IPS-18c (cell line): ENCODE measurements at regions not wholly inside any gene's neighbourhood (a gene's known extent, or its start where the extent isn't known, plus 50 kb on each side); places are given as distances from the start of the nearest gene placed in this dataset.
"Not testable (repeated sequence)": the region's sequence is repeated elsewhere in the genome, so short reads cannot be mapped to it uniquely, and the experiment has no call there.

Source experiments
- H3K4me3 ChIP-seq: 2 replicates; pipeline ENCODE4 v1.7.0; 2013; ENCODE audit warnings: low read depth, mild to moderate bottlenecking, low read length, moderate library complexity; ENCODE audit not compliant: insufficient read depth
- H3K9me3 ChIP-seq: one replicate; pipeline ENCODE4 v1.6.1; 2013; ENCODE audit warnings: mild to moderate bottlenecking, low read length, moderate library complexity; ENCODE audit not compliant: control insufficient read depth, insufficient read depth

DNA sequence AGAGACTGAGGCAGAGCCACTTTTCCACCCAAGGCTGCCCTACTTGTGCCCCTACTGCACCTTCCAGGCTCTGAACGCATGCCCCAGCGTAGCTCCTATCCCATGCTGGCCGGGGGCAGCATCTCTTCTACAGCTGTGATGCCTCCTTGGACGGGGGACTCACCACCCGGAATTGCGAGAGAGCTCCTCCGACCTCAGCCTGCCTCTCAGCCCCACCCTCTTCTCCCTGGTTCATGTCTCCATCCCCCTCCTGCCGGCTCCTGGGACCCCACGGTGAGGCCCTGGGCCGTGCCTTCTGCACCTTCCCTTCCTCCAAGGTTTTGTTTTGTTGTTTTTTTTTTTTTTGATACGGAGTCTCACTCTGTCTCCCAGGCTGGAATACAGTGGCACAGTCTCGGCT, 112.4 kb downstream of the MICALL2 start:
- H3K4me3 ChIP-seq: no peak overlapping the region

DNA sequence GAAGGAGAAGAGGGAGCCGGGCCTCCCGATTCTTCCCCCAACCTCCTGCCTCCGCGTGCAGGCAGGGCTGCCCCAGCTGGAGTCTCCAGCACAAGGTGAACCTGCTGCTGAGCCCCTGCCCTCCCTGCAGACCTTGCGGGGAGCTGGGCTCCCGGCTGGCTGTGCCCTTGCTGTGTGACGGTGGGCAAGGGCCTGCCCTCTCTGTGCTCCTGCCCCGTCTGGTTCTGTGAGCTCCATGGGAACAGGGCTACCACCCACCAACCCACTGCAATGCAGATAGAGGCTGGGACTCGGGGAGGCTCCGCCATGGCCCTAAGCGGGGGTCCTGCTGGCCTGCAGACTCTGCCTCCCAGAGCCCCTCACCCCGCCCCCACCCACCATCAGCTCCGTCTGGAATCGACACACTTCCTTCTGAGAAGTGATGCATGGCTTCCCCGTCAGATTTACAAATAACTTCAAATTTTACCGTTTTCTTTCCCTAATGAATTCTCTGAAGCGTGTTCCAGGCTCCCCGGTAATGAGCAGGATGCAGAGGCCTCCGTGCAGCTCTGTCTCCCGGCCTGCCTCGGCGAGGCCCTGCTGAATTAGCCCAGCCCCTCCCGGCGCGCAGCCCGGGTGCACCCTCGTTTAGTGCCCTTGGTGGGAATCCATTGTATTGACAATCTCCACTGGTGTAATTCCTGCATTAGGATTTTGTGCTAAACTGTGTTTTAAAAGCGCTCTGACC, 111.0 kb downstream of the MICALL2 start:
- peaks cover 2% of the 10 kb centered on the region for H3K9me3 ChIP-seq
- H3K4me3 ChIP-seq: no peak overlapping the region

More for the DNA sequence above, 112.4 kb downstream of the MICALL2 start:
- peaks cover 2% of the 10 kb centered on the region for H3K9me3 ChIP-seq

DNA sequence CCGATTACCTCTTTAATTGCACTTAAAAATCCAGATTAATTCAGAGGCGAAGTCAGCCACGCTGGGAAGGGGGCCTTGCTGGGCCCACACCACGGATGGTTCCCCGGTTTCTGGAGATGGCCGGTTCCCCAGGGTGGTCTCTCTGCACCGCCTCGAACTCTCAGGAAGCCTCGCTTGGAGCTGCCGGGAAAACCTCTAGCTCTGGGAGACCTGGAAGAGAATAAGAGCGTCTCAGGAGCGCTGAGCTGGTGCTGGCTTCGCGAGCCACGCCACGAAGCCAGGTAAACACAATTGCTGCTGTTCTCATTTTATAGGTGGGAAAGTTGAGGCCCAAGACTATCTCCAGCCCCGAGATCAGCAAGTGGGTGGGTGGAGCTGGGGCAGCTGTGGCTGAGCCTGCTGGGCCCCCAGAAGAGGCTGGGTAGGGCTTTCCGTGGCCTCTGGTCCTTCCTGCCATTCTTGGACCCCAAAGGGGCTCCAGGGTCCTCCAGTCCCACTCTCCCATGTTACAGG, 110.4 kb downstream of the MICALL2 start:
- H3K4me3 ChIP-seq: no peak overlapping the region
- peaks cover 2% of the 10 kb centered on the region for H3K9me3 ChIP-seq

DNA sequence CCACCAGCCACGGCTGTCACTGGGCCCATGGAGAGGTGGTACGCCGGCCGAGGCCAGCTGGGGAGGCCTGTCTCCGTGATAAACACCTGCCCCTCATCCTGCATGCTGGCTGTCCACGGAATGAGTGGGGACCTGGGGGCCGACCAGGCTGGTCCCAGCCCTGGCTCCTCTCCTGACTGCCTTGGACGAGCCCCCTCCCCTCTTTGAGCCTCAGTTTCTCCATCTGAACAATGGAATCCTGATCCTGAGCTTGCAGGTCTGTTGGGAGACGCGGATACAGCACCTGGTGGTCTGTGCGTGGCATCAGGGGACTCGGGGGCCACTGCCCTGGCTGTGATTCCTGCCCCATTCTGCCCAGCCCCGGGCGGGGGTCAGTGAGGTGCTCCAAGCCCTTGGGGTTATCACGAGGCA, 109.9 kb downstream of the MICALL2 start:
- no peak overlapping the region for H3K4me3 ChIP-seq
- H3K9me3 ChIP-seq: peaks cover 2% of the 10 kb centered on the region

DNA sequence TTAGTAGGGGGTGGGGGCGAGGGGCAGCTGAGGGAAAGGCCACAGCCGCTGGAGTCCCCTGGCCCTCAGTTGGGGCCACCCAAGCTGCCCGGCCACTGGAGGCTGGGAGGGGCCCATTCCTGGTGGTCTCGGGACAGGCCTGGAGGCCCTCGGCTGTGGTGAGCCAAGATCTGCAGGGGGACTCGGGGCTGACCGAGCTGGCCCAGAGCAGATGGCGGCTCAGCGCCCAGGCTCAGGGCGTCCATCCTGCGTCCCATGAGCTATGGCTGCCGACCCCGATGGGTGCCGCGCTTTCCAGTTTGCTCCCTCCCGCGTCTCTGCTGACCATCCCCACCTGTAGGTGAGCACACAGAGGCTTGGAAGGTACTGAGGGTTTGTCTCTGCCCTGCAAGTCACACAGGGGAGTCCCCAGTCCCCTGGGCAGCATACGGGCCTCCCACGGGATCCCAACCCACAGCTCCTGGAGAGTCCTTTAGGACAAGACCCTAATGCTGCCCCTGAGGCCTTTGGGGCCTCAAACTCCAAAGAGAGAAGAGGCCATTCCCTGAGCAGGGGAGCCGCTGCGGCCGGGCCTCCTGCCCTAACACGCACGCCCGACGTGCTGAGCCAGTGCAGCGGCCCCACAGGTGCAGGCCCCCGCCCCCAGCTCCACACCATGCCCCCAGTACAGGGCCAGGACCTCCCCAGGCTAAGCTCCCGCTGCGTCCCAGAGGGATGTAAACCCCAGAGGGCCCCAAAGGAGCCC, 107.2 kb downstream of the MICALL2 start:
- Histone ChIP-seq H3K4me3 (no peak overlapping the region), H3K9me3 (peaks cover 3% of the 10 kb centered on the region)

DNA sequence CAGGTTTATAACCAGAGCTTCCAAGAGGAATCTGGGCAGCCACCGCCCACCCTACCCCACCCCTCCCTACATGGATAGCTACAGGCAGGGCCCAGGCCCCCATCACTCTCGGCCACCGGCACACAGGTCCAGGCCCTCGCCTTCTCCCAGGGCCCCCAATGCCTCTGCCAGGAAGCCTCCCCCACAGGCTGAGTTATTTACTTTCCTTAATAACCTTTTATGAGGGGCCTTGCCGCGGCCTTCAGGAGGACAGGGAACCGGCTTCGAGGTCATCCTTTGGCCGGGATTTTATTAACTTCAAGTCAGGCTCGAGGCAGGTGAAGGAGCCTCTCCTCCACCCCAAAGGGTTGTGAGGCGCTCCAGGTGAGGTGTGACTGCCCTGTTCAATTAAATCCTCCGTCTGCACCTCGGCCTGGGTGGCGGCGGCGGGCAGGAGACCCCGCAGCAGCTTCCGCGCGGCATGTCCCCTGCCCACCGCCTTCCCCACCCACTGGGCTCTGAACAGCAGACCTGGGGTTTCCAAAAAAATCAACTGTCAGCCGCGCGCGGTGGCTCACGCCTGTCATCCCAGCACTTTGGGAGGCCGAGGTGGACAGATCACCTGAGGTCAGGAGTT, 106.5 kb downstream of the MICALL2 start:
- Histone ChIP-seq H3K9me3 (peaks cover 3% of the 10 kb centered on the region), H3K4me3 (no peak overlapping the region)

DNA sequence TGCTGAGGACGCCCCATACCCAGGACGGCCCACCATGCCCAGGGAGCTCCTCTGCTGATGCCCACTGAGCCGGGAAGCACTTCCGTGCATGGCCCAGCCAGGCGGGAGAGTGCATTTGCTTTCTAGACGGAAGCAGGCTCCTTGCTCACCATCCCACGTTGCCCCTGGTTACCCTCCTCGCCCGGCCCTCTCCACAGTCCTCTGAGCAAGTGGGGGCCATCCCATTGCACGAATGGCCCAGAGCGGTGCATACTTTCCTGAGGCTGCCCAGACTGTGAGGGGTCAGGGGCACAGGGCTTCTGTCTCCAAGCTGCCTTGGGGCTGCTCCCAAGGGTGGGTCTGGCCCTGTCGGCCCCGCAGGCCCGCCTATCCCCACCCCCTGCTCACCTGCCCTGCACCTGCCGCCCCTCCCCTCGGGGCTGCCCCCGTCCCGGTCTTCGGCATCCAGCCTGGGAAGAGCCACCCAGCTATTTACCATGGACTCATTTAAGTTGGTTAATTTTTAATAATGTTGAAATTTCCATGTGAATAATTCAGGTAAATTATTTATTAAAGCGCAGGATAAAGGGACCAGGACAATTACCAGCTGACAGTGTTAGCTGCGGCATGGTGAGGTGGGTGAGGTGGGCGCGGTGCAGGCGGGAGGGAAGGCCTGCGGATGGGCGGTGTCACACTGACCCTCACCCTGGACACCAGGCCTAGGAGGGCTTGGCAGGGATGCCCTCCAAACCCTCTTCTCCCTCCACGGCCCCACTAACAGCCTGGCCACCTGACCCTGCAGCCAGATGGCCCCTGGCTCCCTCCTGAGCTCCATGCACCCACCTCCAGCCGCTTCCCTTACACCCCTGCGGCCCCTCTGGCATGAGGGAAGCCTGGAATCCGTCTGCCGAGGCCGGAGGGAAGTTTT, 104.4 kb downstream of the MICALL2 start:
- peaks cover 3% of the 10 kb centered on the region for H3K9me3 ChIP-seq
- no peak overlapping the region for H3K4me3 ChIP-seq

DNA sequence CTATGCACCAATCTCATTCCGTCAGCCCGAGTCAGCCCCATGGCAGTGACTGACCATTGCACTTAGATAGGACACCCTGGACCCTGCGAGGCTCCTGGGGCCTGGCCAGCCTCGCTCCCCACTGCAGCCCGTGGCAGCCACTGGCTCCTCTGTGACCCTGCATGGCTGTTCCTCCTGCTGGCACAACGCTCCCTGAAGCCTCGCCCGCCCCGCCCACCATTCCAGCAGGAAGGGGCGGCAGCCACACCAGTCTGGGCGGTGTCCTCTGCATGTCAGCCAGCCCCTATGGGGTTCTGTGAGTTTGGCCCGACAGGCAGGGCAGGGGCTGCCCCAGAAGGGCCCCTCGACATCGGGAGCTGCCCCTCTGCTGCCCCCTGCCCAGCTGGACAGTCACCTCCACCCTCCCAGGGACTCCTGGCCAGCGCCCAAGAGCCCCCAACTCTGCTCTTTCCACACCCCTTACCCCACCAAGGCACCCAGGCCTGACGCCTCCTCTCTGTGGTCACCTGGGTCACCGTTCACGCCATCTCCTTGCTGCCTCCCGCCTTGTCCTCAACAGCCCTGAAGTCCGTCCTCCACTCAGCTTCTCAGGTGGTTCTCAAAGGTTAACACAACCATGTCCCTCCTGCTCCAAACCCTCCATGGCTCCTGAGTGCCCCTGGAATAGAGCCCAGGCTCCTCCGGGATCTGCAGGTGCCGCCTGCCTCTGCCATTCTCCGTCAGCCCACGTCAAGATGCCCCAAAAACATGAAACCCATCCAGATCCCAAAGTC, 103.5 kb downstream of the MICALL2 start:
- no peak overlapping the region for H3K4me3 ChIP-seq
- H3K9me3 ChIP-seq: peaks cover 3% of the 10 kb centered on the region

DNA sequence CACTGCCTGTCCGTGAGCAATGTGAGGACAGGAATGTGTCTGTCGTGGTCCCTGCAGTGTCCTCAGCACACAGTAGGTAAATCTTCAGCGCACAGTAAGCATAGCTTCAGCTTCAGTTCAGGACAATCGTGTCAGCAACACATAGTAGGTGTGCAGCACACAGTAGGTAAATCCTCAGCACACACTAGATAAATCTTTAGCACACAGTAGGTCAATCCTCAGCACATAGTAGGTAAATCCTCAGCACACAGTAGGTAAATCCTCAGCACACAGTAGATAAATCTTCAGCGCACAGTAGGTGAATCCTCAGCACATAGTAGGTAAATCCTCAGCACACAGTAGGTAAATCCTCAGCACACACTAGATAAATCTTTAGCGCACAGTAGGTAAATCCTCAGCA, 102.4 kb downstream of the MICALL2 start:
- H3K4me3 ChIP-seq, H3K9me3 ChIP-seq: not testable (repeated sequence)

DNA sequence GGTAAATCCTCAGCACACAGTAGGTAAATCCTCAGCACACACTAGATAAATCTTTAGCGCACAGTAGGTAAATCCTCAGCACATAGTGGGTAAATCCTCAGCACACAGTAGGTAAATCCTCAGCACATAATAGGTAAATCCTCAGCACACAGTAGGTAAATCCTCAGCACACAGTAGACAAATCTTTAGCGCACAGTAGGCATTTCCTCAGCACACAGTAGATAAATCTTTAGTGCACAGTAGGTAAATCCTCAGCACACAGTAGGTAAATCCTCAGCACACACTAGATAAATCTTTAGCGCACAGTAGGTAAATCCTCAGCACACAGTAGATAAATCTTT, 102.0 kb downstream of the MICALL2 start:
- not testable (repeated sequence) for H3K4me3 ChIP-seq, H3K9me3 ChIP-seq

DNA sequence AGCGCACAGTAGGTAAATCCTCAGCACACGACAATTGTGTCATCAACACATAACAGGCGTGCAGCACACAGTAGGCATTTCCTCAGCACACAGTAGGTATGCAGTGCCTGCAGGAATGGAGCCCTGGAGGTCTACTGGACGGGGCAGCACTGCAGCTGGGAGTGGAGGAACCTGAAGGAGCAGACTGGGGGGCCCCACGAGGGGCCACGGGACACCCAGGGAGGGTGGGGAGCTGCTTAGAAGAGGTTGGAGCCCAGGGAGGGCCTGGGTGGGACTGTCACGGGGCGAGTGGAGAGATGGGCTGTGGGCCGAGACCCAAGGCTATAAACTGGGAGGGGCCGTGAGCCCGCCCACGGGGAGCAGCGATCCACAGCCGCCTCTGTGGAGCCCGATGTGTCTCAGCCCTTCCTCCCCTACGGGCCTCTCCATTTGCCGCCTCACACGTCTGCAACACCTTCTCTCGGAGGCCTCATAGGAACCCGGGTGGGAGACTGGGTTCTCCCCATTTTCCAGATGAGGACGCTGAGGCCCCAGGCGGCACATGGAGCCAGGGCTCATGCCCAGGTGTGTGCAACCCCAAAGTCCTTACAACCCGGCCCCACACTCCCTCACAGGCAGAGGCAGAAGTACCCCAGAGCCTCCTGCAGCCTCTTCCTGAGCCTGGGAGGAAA, 101.5 kb downstream of the MICALL2 start:
- Histone ChIP-seq H3K9me3 (peaks cover 3% of the 10 kb centered on the region), H3K4me3 (no peak overlapping the region)

DNA sequence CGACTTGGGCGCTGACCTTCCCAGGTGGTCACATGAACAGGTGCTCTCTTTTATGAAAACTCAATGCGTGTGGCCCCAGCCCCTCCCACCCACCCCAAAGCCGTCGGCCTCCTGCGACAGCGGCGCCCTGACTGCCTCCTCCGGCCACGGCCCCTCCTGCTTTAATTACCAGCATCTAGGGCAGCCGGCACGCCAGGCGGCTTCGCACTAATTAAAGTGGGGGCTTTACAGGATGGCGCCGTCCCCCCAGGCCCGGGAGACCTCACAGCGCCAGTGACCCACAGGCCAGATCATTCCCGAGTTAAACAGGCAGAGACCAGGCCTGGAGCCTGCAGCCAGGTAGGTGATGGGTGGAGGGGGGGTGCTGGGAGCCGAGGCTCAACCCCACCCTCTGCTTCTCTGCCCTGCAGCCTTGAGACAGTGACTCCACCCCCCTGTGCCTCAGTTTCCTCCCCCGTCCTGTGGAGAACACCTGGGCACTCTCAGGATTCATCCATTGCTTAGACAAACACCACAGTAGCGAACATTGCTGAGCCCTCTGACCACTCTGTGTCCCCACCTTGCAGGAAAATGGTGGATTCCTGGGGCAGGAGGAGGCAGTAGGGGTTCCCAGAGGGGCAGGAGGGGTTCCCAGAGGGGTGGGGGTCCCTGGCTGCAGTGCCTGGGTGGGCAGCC, 100.8 kb downstream of the MICALL2 start:
- H3K9me3 ChIP-seq: peaks cover 3% of the 10 kb centered on the region
- no peak overlapping the region for H3K4me3 ChIP-seq

DNA sequence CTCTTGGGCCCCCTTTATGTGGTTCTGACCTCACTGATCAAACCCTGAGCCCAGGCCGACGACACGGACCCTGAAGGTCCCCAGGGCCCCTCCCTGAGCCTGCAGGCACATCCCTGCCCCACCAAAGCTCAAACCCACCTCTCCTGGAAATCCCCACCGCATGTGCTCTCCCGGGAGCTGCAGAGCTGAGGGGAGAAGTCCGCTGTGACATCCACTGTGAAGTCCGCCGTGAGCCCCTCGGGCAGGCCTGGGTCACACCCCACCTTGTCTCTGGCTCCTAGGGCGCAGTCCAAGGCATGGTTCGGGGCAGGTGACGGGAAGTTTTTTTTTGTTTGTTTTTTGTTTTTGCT, 100.2 kb downstream of the MICALL2 start:
- H3K9me3 ChIP-seq: peaks cover 3% of the 10 kb centered on the region
- no peak overlapping the region for H3K4me3 ChIP-seq

DNA sequence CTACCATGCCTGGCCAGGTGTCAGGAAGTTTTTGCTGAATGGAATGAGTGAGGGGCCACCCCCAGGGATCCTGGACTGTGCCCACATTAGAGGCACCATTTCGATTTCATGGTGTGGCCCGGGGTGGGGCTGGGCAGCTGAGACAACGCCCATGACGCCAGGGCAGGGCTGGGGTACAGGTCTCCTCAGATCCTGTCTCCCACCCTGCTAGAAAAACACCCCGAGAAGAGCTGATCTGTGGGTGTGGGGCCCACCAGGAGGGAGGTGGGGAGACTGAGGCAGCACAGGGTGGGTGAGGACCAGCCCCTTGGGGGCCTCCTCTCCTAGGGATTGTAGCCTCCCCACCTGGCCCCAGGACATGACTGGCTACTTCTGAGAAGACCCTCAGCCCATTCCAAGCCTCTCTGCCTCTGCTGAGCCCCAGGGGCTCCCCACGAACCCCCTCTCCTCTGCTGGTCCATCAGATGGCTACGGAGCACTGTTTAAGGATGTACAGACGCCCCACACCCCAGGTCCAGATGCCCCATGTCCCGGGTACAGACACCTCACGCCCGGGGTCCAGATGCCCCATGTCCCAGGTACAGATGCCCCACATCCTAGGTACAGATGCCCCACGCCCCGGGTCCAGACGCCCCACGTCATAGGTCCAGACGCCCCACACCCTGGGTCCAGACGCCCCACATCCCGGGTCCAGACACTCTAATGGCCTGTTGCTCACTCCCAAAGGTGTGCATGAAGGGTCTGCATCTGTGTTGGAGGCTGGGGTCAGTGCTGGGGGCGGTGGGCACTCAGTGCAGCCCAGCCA, 99.4 kb downstream of the MICALL2 start:
- Histone ChIP-seq H3K9me3 (peaks cover 3% of the 10 kb centered on the region), H3K4me3 (no peak overlapping the region)

DNA sequence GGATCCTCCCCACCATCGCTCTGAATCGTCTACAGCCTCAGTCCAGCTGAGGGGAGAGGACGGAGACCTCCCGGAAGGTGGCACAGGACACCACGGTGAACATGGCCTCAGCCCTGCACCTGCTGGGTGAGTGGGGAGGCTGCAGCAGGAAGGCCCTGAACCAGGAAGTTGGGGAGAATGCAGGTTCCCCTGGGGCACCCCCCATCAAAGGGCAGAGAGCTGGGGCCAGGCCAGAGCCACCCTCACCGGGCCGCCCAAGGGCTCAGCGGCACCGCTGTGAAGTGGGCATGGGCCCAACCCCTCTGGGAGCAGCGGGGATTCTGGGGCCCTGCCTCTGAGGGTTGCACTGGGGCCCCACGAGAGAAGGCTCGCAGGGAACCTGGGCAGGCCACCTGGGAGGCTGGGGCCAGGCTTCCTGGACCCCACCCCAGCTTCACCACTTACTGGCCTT, 98.7 kb downstream of the MICALL2 start:
- H3K9me3 ChIP-seq: peaks cover 3% of the 10 kb centered on the region

More for the DNA sequence above, 98.7 kb downstream of the MICALL2 start:
- H3K4me3 ChIP-seq: no peak overlapping the region
